ENCODE measurements at regions not wholly inside any gene's neighbourhood (a gene's known extent, or its start where the extent isn't known, plus 50 kb on each side); places are given as distances from the start of the nearest gene placed in this dataset.

DNA sequence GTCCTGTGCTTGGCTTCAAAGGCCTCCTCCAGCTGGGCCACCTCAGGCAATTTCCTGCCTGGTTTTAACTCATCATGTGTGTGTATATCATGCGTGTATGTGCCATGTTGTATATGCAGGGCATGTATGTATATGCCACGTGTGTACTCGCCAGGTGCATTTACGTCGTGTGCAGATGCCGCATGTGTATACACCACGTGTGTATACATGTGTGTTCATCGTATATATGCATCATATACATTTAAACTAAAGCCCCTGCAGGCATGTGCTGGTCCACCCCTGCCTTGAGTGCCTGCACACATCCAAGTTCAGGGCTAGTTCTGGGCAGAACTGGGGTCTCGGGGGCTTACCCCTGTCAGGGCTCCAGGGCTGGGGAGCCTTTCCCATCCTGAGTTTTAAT is 54.0 kb upstream of the SMOC2 start:
- intact Hi-C loops (cut with micrococcal nuclease), result no loop called here
- H3K27ac ChIP-seq (ENCODE audit: low read depth, low read length), result no peak overlapping the region
- no peak overlapping the region for H3K4me2 ChIP-seq (ENCODE audit: low read length)
- ChIA-PET CTCF (no interaction called here), POLR2A (no interaction called here), RAD21 (ENCODE audit: low non-redundant PET in 1 of 2, low total read pairs in 2 of 2, uncharacterized antibody in 2 of 2, unreplicated experiment in 2 of 2) (no interaction called here)
- H3K27me3 ChIP-seq (ENCODE audit: insufficient read depth, low read length), result no peaks in the 10 kb centered on the region
- H3K9ac ChIP-seq (ENCODE audit: low read length), result no peak overlapping the region
- no peak for TF ChIP-seq TCF7L2 (IDR thresholded peaks at IDR 0.05; ENCODE audit: borderline replicate concordance, extremely low read depth, insufficient read depth, insufficient read length)
- TF ChIP-seq CBX3 (IDR thresholded peaks at IDR 0.05; ENCODE audit: low read depth), result no peak
- TF ChIP-seq POLR2AphosphoS5 (IDR thresholded peaks at IDR 0.05; ENCODE audit: low read depth, low read length), result no peak
- no peaks in the 10 kb centered on the region for H3K36me3 ChIP-seq (ENCODE audit: control insufficient read depth in 1 of 2, insufficient read depth in 2 of 2, low read length in 2 of 2)
- no peaks in the 10 kb centered on the region for H3K9me2 ChIP-seq (ENCODE audit: insufficient read depth)
- H3K4me3 ChIP-seq (replicated peaks in 1 of 2; ENCODE audit: low read depth in 1 of 2, low read length in 2 of 2), result no peak overlapping the region
- peaks cover 0 to 8% of the 10 kb centered on the region in 2 experiments; a peak in 1 of 4 replicates for H3K9me3 ChIP-seq (ENCODE audit: control insufficient read depth in 1 of 2, insufficient read depth in 1 of 2, low read depth in 1 of 2, low read length in 2 of 2)
- no peak for ATAC-seq
- BruUV-seq (replicated peaks), result no TSS peak
- H4K20me1 ChIP-seq (ENCODE audit: insufficient read depth), result no peaks in the 10 kb centered on the region
- no peaks in the 10 kb centered on the region for H3K4me1 ChIP-seq (ENCODE audit: control insufficient read depth in 1 of 2, insufficient read depth in 2 of 2, low read length in 2 of 2)
- H2AFZ ChIP-seq (ENCODE audit: low read depth, low read length, poor library complexity, severe bottlenecking), result no peak overlapping the region
- no peak for DNase-seq (ENCODE audit: low read depth, low spot score)
- no peaks in the 10 kb centered on the region for H3K79me2 ChIP-seq (ENCODE audit: insufficient read depth, low read length)

DNA sequence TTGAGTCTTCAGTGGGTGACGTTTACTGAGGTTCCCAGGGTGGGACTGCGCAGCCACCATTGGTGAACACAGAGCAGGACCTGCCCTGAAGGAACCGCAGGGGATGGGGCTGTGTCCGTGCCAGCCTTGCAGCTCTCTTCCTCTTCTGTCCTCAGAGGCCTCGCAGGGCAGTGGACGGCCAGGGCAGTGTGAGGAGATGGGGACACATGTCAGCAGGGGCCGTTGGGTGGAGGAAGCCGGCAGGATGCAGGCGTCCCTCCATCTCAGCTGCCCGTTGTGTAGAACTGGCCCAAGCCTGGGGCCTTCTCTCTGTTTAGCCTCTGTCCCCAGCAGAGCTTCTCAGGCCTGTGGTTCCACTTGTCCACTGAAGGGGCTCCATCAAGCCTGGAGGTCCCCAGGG is 53.6 kb upstream of the SMOC2 start:
- TF ChIP-seq YY1 (IDR thresholded peaks at IDR 0.05; ENCODE audit: extremely low read depth, insufficient replicate concordance, low read depth, low read length) (no peak), ZFX (IDR thresholded peaks at IDR 0.05) (no peak), SP1 (IDR thresholded peaks at IDR 0.05; ENCODE audit: low read depth) (no peak), JUND (IDR thresholded peaks at IDR 0.05) (no peak), CEBPB (IDR thresholded peaks at IDR 0.05; ENCODE audit: low read depth) (no peak), EGR1 (IDR thresholded peaks at IDR 0.05; ENCODE audit: low read depth) (no peak), CBX3 (IDR thresholded peaks at IDR 0.05; ENCODE audit: low read depth) (no peak), EZH2phosphoT487 (IDR thresholded peaks at IDR 0.05; ENCODE audit: borderline replicate concordance) (no peak), POLR2AphosphoS5 (IDR thresholded peaks at IDR 0.05; ENCODE audit: low read depth, low read length) (no peak), RAD21 (IDR thresholded peaks at IDR 0.05; ENCODE audit: low read depth) (no peak)
- TF ChIP-seq, protein P1, sequence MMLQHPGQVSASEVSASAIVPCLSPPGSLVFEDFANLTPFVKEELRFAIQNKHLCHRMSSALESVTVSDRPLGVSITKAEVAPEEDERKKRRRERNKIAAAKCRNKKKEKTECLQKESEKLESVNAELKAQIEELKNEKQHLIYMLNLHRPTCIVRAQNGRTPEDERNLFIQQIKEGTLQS (IDR thresholded peaks at IDR 0.05), result no peak
- TF ChIP-seq, protein P2, sequence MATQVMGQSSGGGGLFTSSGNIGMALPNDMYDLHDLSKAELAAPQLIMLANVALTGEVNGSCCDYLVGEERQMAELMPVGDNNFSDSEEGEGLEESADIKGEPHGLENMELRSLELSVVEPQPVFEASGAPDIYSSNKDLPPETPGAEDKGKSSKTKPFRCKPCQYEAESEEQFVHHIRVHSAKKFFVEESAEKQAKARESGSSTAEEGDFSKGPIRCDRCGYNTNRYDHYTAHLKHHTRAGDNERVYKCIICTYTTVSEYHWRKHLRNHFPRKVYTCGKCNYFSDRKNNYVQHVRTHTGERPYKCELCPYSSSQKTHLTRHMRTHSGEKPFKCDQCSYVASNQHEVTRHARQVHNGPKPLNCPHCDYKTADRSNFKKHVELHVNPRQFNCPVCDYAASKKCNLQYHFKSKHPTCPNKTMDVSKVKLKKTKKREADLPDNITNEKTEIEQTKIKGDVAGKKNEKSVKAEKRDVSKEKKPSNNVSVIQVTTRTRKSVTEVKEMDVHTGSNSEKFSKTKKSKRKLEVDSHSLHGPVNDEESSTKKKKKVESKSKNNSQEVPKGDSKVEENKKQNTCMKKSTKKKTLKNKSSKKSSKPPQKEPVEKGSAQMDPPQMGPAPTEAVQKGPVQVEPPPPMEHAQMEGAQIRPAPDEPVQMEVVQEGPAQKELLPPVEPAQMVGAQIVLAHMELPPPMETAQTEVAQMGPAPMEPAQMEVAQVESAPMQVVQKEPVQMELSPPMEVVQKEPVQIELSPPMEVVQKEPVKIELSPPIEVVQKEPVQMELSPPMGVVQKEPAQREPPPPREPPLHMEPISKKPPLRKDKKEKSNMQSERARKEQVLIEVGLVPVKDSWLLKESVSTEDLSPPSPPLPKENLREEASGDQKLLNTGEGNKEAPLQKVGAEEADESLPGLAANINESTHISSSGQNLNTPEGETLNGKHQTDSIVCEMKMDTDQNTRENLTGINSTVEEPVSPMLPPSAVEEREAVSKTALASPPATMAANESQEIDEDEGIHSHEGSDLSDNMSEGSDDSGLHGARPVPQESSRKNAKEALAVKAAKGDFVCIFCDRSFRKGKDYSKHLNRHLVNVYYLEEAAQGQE (IDR thresholded peaks at IDR 0.05; ENCODE audit: low read depth), result no peak
- ChIA-PET CTCF (no interaction called here), POLR2A (no interaction called here), RAD21 (ENCODE audit: low non-redundant PET in 1 of 2, low total read pairs in 2 of 2, uncharacterized antibody in 2 of 2, unreplicated experiment in 2 of 2) (no interaction called here)
- Histone ChIP-seq H3K9me3 (ENCODE audit: control insufficient read depth in 1 of 2, insufficient read depth in 1 of 2, low read depth in 1 of 2, low read length in 2 of 2) (peaks cover 0 to 8% of the 10 kb centered on the region in 2 experiments; a peak in 1 of 4 replicates), H3K4me1 (ENCODE audit: control insufficient read depth in 1 of 2, insufficient read depth in 2 of 2, low read length in 2 of 2) (no peaks in the 10 kb centered on the region), H2AFZ (ENCODE audit: low read depth, low read length, poor library complexity, severe bottlenecking) (no peak overlapping the region), H3K9me2 (ENCODE audit: insufficient read depth) (no peaks in the 10 kb centered on the region), H3K27ac (ENCODE audit: low read depth, low read length) (no peak overlapping the region), H3K27me3 (ENCODE audit: insufficient read depth, low read length) (no peaks in the 10 kb centered on the region), H3K36me3 (ENCODE audit: control insufficient read depth in 1 of 2, insufficient read depth in 2 of 2, low read length in 2 of 2) (no peaks in the 10 kb centered on the region), H3K79me2 (ENCODE audit: insufficient read depth, low read length) (no peaks in the 10 kb centered on the region), H3K4me2 (ENCODE audit: low read length) (no peak overlapping the region), H3K4me3 (replicated peaks in 1 of 2; ENCODE audit: low read depth in 1 of 2, low read length in 2 of 2) (no peak overlapping the region), H3K9ac (ENCODE audit: low read length) (no peak overlapping the region), H4K20me1 (ENCODE audit: insufficient read depth) (no peaks in the 10 kb centered on the region)
- intact Hi-C loops (cut with micrococcal nuclease), result no loop called here
- DNase-seq (ENCODE audit: low read depth, low spot score) (no peak), ATAC-seq (no peak)
- BruUV-seq (replicated peaks), result no TSS peak

Data from HCT116 (cell line).